ENCODE measurements at regions not wholly inside any gene's neighbourhood (a gene's known extent, or its start where the extent isn't known, plus 50 kb on each side); places are given as distances from the start of the nearest gene placed in this dataset.
A peak's percentile ranks its signal among the peaks of the same experiment; 100 is the strongest.

DNA sequence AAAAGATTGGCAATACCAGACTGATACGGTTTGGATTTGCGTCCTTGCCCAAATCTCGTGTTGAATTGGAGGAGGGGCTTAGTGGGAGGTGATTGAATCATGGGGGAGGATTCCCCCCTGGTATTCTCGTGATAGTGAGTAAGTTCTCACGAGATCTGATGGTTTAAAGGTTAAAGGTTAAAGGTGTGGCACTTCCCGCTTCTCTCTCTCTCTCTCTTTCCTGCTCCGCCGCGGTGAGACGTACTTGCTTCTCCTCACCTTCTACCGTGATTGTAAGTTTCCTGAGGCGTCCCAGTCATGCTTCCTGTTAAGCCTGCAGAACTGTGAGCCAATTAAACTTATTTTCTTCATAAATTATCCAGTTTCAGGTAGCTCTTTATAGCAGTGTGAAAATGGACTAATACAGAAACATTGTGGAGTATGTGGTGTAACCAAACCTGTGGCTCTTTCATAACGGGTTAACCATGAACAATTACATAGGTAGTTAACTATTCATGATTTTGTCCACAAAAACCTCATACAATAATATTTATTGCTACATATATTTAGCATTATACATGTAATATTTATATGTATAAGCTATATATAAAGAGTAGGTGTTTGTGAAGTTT lies 107.5 kb downstream of the ANXA1 start:
- H3K4me1 Mint-ChIP-seq = no peaks in the 10 kb centered on the region

DNA sequence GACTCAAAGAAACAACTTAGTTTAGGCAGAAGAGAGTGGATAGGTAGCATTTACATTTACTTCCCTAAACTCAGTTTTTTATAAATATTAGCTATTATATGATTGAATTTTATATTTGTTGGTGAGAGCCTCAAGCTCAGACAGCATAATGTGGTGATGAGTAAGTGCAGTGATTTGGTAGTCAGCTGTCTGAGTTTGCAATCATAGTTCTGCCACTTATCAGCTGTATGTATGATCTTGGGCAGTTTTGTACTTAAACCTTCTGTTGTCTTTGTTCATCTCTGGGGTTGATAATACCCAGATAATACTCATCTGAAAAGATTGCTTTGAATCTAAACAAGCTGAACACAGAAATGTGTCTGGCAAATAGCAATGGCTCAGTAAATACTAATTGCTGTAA lies 108.8 kb downstream of the ANXA1 start:
- no peak overlapping the region for H3K4me3 Mint-ChIP-seq
- TF ChIP-seq, protein P1, sequence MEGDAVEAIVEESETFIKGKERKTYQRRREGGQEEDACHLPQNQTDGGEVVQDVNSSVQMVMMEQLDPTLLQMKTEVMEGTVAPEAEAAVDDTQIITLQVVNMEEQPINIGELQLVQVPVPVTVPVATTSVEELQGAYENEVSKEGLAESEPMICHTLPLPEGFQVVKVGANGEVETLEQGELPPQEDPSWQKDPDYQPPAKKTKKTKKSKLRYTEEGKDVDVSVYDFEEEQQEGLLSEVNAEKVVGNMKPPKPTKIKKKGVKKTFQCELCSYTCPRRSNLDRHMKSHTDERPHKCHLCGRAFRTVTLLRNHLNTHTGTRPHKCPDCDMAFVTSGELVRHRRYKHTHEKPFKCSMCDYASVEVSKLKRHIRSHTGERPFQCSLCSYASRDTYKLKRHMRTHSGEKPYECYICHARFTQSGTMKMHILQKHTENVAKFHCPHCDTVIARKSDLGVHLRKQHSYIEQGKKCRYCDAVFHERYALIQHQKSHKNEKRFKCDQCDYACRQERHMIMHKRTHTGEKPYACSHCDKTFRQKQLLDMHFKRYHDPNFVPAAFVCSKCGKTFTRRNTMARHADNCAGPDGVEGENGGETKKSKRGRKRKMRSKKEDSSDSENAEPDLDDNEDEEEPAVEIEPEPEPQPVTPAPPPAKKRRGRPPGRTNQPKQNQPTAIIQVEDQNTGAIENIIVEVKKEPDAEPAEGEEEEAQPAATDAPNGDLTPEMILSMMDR (IDR thresholded peaks at IDR 0.05; ENCODE audit: unreplicated experiment) = no peak
- DNase-seq (ENCODE audit: low spot score in 2 of 2, unreplicated experiment in 2 of 2) = no peak
- peaks cover 7% of the 10 kb centered on the region for H3K9me3 Mint-ChIP-seq
- no peaks in the 10 kb centered on the region for H3K36me3 Mint-ChIP-seq
- H3K27me3 Mint-ChIP-seq (ENCODE audit: low read depth) = no peaks in the 10 kb centered on the region
- H3K27ac Mint-ChIP-seq = no peak overlapping the region
- no peaks in the 10 kb centered on the region for H3K4me1 Mint-ChIP-seq

More for the DNA sequence above, 107.5 kb downstream of the ANXA1 start:
- Mint-ChIP-seq H3K9me3 (peaks cover 10% of the 10 kb centered on the region), H3K4me3 (no peak overlapping the region), H3K27me3 (ENCODE audit: low read depth) (no peaks in the 10 kb centered on the region), H3K27ac (no peak overlapping the region), H3K36me3 (no peaks in the 10 kb centered on the region)
- TF ChIP-seq, protein P1 (IDR thresholded peaks at IDR 0.05; ENCODE audit: unreplicated experiment) = no peak
- DNase-seq (ENCODE audit: low spot score in 2 of 2, unreplicated experiment in 2 of 2) = no peak

DNA sequence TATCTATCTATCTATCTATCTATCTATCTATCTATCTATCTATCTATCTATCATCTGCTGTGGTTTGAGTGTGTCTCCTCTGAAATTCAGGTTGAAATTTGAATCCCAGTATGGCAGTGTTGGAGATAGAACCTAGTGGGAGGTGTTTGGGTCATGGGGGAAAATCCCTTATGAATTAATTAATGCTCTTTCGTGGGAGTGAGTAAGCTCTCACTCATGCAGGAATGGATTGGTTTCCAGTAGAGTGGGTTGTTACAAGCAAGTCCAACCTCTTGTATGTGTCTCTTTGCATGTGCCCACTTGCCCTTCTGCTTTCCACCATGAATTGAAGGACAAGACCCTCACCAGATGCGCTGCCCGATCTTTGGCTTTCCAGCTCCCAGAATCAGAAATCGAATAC lies 113.0 kb downstream of the ANXA1 start:
- no peaks in the 10 kb centered on the region for H3K9me3 Mint-ChIP-seq
- H3K27ac Mint-ChIP-seq = no peak overlapping the region
- TF ChIP-seq, protein P1 (IDR thresholded peaks at IDR 0.05; ENCODE audit: unreplicated experiment) = no peak
- no peaks in the 10 kb centered on the region for H3K27me3 Mint-ChIP-seq (ENCODE audit: low read depth)
- peaks cover 6% of the 10 kb centered on the region for H3K4me1 Mint-ChIP-seq
- H3K36me3 Mint-ChIP-seq = no peaks in the 10 kb centered on the region
- DNase-seq (ENCODE audit: low spot score in 2 of 2, unreplicated experiment in 2 of 2) = no peak
- no peak overlapping the region for H3K4me3 Mint-ChIP-seq

DNA sequence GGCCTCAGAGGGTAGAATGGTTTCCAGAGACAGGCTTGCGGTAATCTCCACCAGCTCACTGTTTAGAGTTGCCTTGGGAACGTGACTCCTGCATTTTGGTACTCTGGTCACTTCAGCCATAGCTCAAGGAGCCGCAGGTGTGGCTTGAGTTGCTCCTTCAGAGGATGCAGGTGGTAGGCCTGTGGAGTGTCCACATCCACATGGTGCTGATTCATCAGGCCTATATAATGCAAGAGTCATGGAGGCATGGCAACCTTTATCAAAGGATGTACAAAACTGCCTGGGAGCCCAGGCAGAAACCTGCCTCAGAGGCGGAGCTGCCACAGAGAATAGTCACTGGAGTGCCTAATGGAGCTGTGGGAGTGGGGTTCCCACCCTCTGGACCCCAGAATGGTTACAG lies 114.2 kb downstream of the ANXA1 start:
- Mint-ChIP-seq H3K36me3 (no peaks in the 10 kb centered on the region), H3K4me1 (peaks cover 7% of the 10 kb centered on the region), H3K4me3 (no peak overlapping the region), H3K27ac (no peak overlapping the region), H3K9me3 (no peaks in the 10 kb centered on the region), H3K27me3 (ENCODE audit: low read depth) (no peaks in the 10 kb centered on the region)
- DNase-seq (ENCODE audit: low spot score in 2 of 2, unreplicated experiment in 2 of 2) = no peak
- TF ChIP-seq, protein P1 (IDR thresholded peaks at IDR 0.05; ENCODE audit: unreplicated experiment) = no peak

DNA sequence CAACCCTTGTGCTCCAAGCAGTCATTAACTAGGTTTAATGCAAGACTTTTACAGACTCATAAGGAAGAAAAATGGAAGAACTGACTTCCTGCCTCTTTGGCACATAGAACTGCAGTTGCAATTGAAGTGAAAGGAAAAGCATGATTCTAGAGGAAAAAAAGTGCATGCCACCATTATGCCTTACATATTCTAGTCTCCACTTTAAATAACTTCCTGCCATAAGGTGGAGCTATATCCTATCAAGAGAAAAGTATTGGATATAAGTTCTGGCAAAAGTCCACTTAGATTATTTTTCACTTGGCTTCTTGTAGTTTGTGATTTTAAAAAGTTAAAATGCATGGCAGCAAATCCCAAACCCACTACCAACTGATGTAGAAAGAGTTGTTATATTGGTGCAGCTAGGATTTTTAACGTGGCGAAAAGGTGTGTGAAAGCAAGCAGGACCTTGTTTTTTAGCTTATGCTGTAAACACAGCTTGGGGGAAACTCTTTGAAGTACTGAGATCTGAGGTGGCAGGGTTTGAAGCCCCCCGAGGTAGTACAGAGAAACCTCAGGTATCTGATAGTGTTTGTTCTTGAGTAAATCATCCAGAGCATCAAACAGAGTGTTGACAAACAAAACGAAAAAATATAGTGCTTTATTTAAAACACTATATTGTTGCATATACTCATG lies 117.9 kb downstream of the ANXA1 start:
- DNase-seq (ENCODE audit: low spot score in 2 of 2, unreplicated experiment in 2 of 2) = no peak
- Mint-ChIP-seq H3K9me3 (no peaks in the 10 kb centered on the region), H3K36me3 (no peaks in the 10 kb centered on the region), H3K4me1 (peaks cover 7% of the 10 kb centered on the region), H3K27ac (no peak overlapping the region), H3K27me3 (ENCODE audit: low read depth) (no peaks in the 10 kb centered on the region), H3K4me3 (no peak overlapping the region)
- TF ChIP-seq, protein P1 (IDR thresholded peaks at IDR 0.05; ENCODE audit: unreplicated experiment) = peak; percentile 25
